Sigmoid colon (tissue), 6 donors: ENCODE measurements at regions not wholly inside any gene's neighbourhood (a gene's known extent, or its start where the extent isn't known, plus 50 kb on each side); places are given as distances from the start of the nearest gene placed in this dataset.

Source experiments
- DNase-seq: peaks from one replicate; pipeline ENCODE4 v3.0.0-alpha.2; 2019
- H3K27ac ChIP-seq, 4 donors: fragments of 200-600 bp; sonication (generic); one replicate each; pipeline ENCODE4 v1.5.1; 2016 to 2019; ENCODE audit warnings: mild to moderate bottlenecking in 1 of 4
- H3K27me3 ChIP-seq, 3 donors: fragments of 200-600 bp; sonication (generic); one replicate each; pipeline ENCODE4 v1.5.1; 2019; ENCODE audit warnings: mild to moderate bottlenecking in 1 of 3
- H3K36me3 ChIP-seq, 4 donors: fragments of 200-600 bp; sonication (generic); one replicate each; pipeline ENCODE4 v1.5.1; 2016 to 2019
- H3K4me1 ChIP-seq, 4 donors: fragments of 200-600 bp; sonication (generic); one replicate each; pipeline ENCODE4 v1.5.1; 2017 to 2019
- H3K4me3 ChIP-seq, 4 donors: fragments of 200-600 bp; sonication (generic); one replicate each; pipeline ENCODE4 v1.5.1; 2017 to 2019; ENCODE audit warnings: mild to moderate bottlenecking in 2 of 4, moderate library complexity in 1 of 4
- H3K9me3 ChIP-seq, 4 donors: fragments of 200-600 bp in 3 of 4; sonication (generic) in 3 of 4; one replicate each; pipeline versions ENCODE4 v1.5.1 to v1.6.1; 2013 to 2019
- EP300 ChIP-seq, 4 donors: sonication (generic); formaldehyde crosslinking; IDR thresholded peaks; one replicate each; pipeline ENCODE4 v1.6.1; 2017; ENCODE audit warnings: antibody characterized with exemption in 4 of 4
- POLR2A ChIP-seq, 2 donors: fragments of 450-650 bp; IDR thresholded peaks; one replicate each; pipeline ENCODE4 v1.6.1; 2016; ENCODE audit warnings: antibody characterized with exemption in 2 of 2, mild to moderate bottlenecking in 2 of 2, moderate library complexity in 2 of 2
- POLR2AphosphoS5 ChIP-seq, 4 donors: sonication (generic); formaldehyde crosslinking; IDR thresholded peaks; one replicate each; pipeline ENCODE4 v1.6.1; 2017; ENCODE audit warnings: antibody characterized with exemption in 4 of 4
- whole genome bisulfite sequencing, 2 donors: extraction: QIAGEN DNeasy Blood & Tissue Kit; methylation state at CpG; one replicate each; pipeline ENCODE4 v1.1.7; 2013; 5-methylcytosine and 5-hydroxymethylcytosine counted together
- intact Hi-C: fragments of 100-400 bp; cut with DNase I; formaldehyde crosslinking; loops from one replicate; pipeline ENCODE4 v1.15.1; 2023
- TF ChIP-seq, protein P1 (sequence below), 4 experiments: fragments of 450-650 bp in 3 of 4; fragments of 200-600 bp in 1 of 4; IDR thresholded peaks; one replicate each; pipeline ENCODE4 v1.5.1; 2016 to 2019; ENCODE audit warnings: antibody characterized with exemption in 4 of 4, mild to moderate bottlenecking in 3 of 4, moderate library complexity in 2 of 4
- donor health status: healthy with polysubstance abuse.
- donor health status: healthy.

DNA sequence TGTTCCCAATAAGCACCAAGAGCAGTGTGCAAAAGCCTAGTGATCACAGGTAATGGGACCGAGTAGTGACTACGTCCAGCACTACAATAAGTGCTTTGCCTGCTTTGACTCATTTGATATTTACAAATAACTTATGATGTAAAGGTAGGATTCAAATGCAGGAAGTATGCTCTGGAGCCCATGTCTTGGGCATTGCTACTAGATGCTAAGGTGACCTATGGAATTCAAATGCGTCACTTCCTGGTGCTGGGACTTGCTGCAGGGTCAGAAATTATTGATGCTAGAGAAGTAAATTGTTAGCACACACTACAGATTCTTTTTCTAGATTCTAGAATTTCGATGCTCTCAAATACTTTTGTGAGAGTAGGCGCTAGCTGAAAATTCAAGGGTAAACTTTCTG lies 101.2 kb upstream of the TSC22D2 start:
- Histone ChIP-seq H3K27me3 (no peaks in the 10 kb centered on the region), H3K4me3 (no peak overlapping the region), H3K36me3 (no peaks in the 10 kb centered on the region), H3K27ac (no peak overlapping the region), H3K9me3 (no peaks in the 10 kb centered on the region), H3K4me1 (peaks cover 0 to 11% (median 5%) of the 10 kb centered on the region in 4 donors)
- 61 to 83% methylated on average over 5 of the region's 5 CpGs for WGBS, 2 donors
- no peak for DNase-seq
- intact Hi-C loops, result no loop called here
- TF ChIP-seq POLR2AphosphoS5 (IDR thresholded peaks at IDR 0.05) (no peak), EP300 (IDR thresholded peaks at IDR 0.05) (no peak), POLR2A (IDR thresholded peaks at IDR 0.05) (no peak)
- TF ChIP-seq, protein P1, sequence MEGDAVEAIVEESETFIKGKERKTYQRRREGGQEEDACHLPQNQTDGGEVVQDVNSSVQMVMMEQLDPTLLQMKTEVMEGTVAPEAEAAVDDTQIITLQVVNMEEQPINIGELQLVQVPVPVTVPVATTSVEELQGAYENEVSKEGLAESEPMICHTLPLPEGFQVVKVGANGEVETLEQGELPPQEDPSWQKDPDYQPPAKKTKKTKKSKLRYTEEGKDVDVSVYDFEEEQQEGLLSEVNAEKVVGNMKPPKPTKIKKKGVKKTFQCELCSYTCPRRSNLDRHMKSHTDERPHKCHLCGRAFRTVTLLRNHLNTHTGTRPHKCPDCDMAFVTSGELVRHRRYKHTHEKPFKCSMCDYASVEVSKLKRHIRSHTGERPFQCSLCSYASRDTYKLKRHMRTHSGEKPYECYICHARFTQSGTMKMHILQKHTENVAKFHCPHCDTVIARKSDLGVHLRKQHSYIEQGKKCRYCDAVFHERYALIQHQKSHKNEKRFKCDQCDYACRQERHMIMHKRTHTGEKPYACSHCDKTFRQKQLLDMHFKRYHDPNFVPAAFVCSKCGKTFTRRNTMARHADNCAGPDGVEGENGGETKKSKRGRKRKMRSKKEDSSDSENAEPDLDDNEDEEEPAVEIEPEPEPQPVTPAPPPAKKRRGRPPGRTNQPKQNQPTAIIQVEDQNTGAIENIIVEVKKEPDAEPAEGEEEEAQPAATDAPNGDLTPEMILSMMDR (IDR thresholded peaks at IDR 0.05), result no peak

DNA sequence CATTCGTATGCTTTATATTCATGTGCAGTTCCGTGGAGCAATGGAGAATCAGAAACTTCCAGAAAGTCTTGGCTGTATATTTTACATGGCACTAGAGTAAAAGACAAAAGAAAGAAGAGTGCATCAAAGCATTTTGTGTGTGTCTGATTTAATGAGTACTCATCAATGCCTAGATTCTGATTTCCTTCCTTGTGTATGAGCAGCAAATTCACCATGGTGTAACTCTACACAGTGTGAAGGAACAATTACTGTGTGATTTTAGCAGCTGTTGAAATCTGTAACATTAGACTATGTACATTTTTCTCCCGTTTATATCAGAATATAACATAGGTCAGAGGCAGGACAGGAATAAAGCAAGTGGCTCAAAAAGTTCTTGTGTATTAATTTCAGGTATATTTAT lies 102.0 kb upstream of the TSC22D2 start:
- intact Hi-C loops, result no loop called here
- H3K9me3 ChIP-seq, result no peaks in the 10 kb centered on the region
- no peak overlapping the region for H3K27ac ChIP-seq
- no peaks in the 10 kb centered on the region for H3K27me3 ChIP-seq
- DNase-seq, result no peak
- WGBS, 2 donors, result 75 to 78% methylated on average over 3 of the region's 3 CpGs
- no peaks in the 10 kb centered on the region for H3K36me3 ChIP-seq
- H3K4me1 ChIP-seq, result peaks cover 0 to 11% (median 5%) of the 10 kb centered on the region in 4 donors
- H3K4me3 ChIP-seq, result no peak overlapping the region
- TF ChIP-seq EP300 (IDR thresholded peaks at IDR 0.05), result no peak
- no peak for TF ChIP-seq POLR2A (IDR thresholded peaks at IDR 0.05)
- TF ChIP-seq POLR2AphosphoS5 (IDR thresholded peaks at IDR 0.05), result no peak
- TF ChIP-seq, protein P1 (IDR thresholded peaks at IDR 0.05), result no peak

DNA sequence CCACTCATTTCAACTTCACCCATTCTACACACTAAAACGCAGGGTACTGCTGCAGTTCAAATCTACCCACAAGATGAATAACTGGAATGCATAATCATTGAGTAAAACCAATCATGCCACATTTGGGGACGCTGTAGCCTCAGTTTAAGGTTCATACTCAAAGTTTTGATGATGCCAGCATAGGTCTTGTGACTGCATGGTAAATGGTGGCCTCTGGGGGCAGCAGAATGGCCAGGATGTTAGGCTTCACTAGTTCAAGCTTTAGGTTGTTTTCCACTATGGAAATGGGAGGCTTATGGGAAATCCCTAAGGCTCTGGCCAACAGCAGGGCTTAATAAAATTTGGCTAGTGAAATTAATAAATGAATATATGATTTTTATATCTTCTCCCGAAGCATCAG lies 104.3 kb upstream of the TSC22D2 start:
- Histone ChIP-seq H3K9me3 (no peaks in the 10 kb centered on the region), H3K27me3 (no peaks in the 10 kb centered on the region), H3K27ac (no peak overlapping the region), H3K36me3 (no peaks in the 10 kb centered on the region), H3K4me3 (no peak overlapping the region), H3K4me1 (peaks cover 0 to 11% (median 5%) of the 10 kb centered on the region in 4 donors)
- intact Hi-C loops, result no loop called here
- 88% methylated on average over 3 of the region's 3 CpGs for WGBS, 2 donors
- DNase-seq, result no peak
- TF ChIP-seq EP300 (IDR thresholded peaks at IDR 0.05), result no peak
- no peak for TF ChIP-seq POLR2A (IDR thresholded peaks at IDR 0.05)
- TF ChIP-seq, protein P1 (IDR thresholded peaks at IDR 0.05), result no peak
- no peak for TF ChIP-seq POLR2AphosphoS5 (IDR thresholded peaks at IDR 0.05)

DNA sequence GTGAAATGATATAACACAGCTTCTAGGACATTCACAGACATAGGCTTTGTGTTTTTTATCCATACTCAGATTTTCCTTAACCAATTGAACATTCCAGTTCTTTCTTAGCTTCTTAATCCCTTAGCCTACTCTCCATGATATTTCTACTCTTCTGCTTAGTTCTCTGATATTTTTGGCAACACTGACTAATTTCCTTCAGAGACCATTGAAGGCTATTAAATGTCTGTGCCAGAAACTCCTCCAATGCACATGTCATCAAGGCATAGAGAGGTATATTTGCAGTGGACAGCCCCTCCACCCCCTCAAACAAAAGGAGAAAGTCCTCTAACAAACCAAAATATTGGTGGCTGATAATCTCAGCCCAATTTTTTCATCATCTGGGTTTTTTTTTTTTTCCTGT lies 105.9 kb upstream of the TSC22D2 start:
- no peak for DNase-seq
- H3K27me3 ChIP-seq, result no peaks in the 10 kb centered on the region
- intact Hi-C loops, result no loop called here
- TF ChIP-seq POLR2A (IDR thresholded peaks at IDR 0.05) (no peak), EP300 (IDR thresholded peaks at IDR 0.05) (no peak), POLR2AphosphoS5 (IDR thresholded peaks at IDR 0.05) (no peak)
- TF ChIP-seq, protein P1 (IDR thresholded peaks at IDR 0.05), result no peak
- no peaks in the 10 kb centered on the region for H3K9me3 ChIP-seq
- no peaks in the 10 kb centered on the region for H3K4me1 ChIP-seq
- no peak overlapping the region for H3K4me3 ChIP-seq
- no peak overlapping the region for H3K27ac ChIP-seq
- no peaks in the 10 kb centered on the region for H3K36me3 ChIP-seq

DNA sequence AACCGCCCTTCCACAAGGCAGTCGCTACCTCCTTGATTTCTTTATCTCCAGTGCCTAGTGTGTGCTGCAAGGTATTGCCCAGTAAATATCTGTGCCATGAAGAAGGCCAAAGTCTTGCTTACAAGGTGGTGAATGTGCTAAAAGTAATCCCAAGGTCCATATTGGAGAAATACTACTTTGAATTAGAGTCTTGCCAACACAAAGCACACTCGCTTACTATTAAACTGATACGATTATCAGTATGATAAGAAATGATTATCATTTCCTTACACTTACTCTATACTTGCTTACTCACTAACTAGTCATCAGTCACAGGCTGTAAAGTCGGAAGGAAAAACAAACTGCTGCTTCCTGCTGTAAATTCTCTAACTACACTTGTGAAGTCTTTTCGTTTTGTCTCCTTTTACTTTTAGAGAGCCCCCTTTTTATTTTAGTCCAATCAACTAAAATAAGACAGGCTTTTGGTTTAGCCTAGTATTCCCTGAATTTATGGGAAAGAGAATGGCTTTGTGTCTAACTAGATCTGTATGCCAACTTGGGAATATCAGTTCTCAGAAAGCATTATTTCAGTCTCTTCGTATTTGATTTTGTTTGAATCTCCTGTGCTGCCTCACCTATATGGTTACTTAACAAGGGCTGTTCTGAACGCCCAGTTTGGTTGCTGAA lies 107.1 kb upstream of the TSC22D2 start:
- DNase-seq, result no peak
- no peak overlapping the region for H3K4me3 ChIP-seq
- 43 to 52% methylated on average over 8 of the region's 8 CpGs for WGBS, 2 donors
- TF ChIP-seq, protein P1 (IDR thresholded peaks at IDR 0.05), result no peak
- TF ChIP-seq POLR2AphosphoS5 (IDR thresholded peaks at IDR 0.05) (no peak), EP300 (IDR thresholded peaks at IDR 0.05) (no peak), POLR2A (IDR thresholded peaks at IDR 0.05) (no peak)
- H3K36me3 ChIP-seq, result no peaks in the 10 kb centered on the region
- no peak overlapping the region for H3K27ac ChIP-seq
- no peaks in the 10 kb centered on the region for H3K27me3 ChIP-seq
- no peaks in the 10 kb centered on the region for H3K4me1 ChIP-seq
- intact Hi-C loops, result no loop called here
- no peaks in the 10 kb centered on the region for H3K9me3 ChIP-seq
